ENCODE measurements at regions not wholly inside any gene's neighbourhood (a gene's known extent, or its start where the extent isn't known, plus 50 kb on each side); places are given as distances from the start of the nearest gene placed in this dataset.

GRCh38 chr14:101027966-101028365 is 124.4 kb upstream of the RTL1 start:
- no peaks in the 10 kb centered on the region for H3K36me3 ChIP-seq (ENCODE audit: insufficient read depth, low read length)
- no peaks in the 10 kb centered on the region for H3K9me2 ChIP-seq (ENCODE audit: insufficient read depth, low read length)
- no peaks in the 10 kb centered on the region for H4K20me1 ChIP-seq (ENCODE audit: insufficient read depth)
- no peak overlapping the region for H3K4me3 ChIP-seq (ENCODE audit: low read length)
- H3K27ac ChIP-seq (ENCODE audit: low read length) = no peak overlapping the region
- no peaks in the 10 kb centered on the region for H3K9me3 ChIP-seq (ENCODE audit: low read length)
- TF ChIP-seq RAD21 (conservative IDR thresholded peaks at IDR 0.05) (no peak), POLR2AphosphoS5 (IDR thresholded peaks at IDR 0.05) (no peak), EP300 (conservative IDR thresholded peaks at IDR 0.05; ENCODE audit: poor library complexity, severe bottlenecking) (no peak), REST (IDR thresholded peaks at IDR 0.05; ENCODE audit: borderline replicate concordance) (no peak), EZH2 (IDR thresholded peaks at IDR 0.05; ENCODE audit: borderline replicate concordance, insufficient read depth, low read length, poor library complexity, severe bottlenecking) (no peak), SMC3 (conservative IDR thresholded peaks at IDR 0.05; ENCODE audit: poor library complexity) (no peak)
- TF ChIP-seq, protein P1, sequence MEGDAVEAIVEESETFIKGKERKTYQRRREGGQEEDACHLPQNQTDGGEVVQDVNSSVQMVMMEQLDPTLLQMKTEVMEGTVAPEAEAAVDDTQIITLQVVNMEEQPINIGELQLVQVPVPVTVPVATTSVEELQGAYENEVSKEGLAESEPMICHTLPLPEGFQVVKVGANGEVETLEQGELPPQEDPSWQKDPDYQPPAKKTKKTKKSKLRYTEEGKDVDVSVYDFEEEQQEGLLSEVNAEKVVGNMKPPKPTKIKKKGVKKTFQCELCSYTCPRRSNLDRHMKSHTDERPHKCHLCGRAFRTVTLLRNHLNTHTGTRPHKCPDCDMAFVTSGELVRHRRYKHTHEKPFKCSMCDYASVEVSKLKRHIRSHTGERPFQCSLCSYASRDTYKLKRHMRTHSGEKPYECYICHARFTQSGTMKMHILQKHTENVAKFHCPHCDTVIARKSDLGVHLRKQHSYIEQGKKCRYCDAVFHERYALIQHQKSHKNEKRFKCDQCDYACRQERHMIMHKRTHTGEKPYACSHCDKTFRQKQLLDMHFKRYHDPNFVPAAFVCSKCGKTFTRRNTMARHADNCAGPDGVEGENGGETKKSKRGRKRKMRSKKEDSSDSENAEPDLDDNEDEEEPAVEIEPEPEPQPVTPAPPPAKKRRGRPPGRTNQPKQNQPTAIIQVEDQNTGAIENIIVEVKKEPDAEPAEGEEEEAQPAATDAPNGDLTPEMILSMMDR (IDR thresholded peaks at IDR 0.05; ENCODE audit: poor library complexity, severe bottlenecking) = no peak
- no peak overlapping the region for H3K9ac ChIP-seq (ENCODE audit: low read length)
- no peaks in the 10 kb centered on the region for H3K79me2 ChIP-seq (replicated peaks; ENCODE audit: insufficient read depth, low read length)
- no peaks in the 10 kb centered on the region for H3F3A ChIP-seq (ENCODE audit: insufficient read depth, low read length, poor library complexity, severe bottlenecking)
- no peak overlapping the region for H2AFZ ChIP-seq (ENCODE audit: low read depth, low read length)
- H3K4me2 ChIP-seq (ENCODE audit: low read length) = no peak overlapping the region
- H3K27me3 ChIP-seq (ENCODE audit: insufficient read depth, low read depth, low read length) = no peaks in the 10 kb centered on the region

DNA sequence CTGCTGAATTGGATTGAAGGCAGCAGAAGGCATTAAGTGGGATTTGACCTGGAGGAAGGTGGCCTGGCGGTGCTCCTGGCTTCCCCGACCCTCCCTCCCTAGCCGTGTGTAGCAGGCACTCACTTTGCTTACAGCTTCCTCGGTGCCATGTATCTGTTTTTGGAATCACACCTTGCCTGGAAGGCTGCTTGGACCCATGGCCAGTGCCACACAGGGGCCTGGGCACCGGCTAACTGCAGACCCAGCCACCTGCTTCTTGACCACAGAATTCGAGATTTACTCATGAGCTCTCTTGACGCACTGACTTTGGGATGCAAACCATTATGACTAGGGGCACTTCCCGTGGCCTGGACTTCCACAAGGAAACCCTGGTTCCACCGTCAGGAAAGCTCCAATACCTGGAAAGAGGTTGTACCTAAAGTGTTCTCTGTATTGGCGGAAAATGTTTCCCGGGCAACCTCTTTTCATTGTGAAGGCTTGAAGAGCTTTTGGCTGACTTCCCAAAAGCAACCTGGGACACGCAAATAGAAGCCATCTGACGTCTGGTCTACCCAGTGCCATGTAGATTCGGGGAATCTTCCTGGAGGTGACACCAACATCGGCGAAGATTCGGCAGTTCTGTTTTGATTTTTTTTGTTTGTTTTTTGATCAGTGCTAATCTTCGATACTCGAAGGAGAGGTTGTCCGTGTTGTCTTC is 125.6 kb upstream of the RTL1 start:
- TF ChIP-seq TAF1 (IDR thresholded peaks at IDR 0.05; ENCODE audit: low read depth) (no peak), RAD21 (conservative IDR thresholded peaks at IDR 0.05) (no peak), MXI1 (conservative IDR thresholded peaks at IDR 0.05; ENCODE audit: poor library complexity, severe bottlenecking) (no peak), POLR2AphosphoS5 (IDR thresholded peaks at IDR 0.05) (no peak), REST (IDR thresholded peaks at IDR 0.05; ENCODE audit: borderline replicate concordance) (no peak), SMC3 (conservative IDR thresholded peaks at IDR 0.05; ENCODE audit: poor library complexity) (no peak), EZH2 (IDR thresholded peaks at IDR 0.05; ENCODE audit: borderline replicate concordance, insufficient read depth, low read length, poor library complexity, severe bottlenecking) (no peak), EP300 (conservative IDR thresholded peaks at IDR 0.05; ENCODE audit: poor library complexity, severe bottlenecking) (no peak)
- TF ChIP-seq, protein P1 (IDR thresholded peaks at IDR 0.05; ENCODE audit: poor library complexity, severe bottlenecking) = no peak
- Histone ChIP-seq H3K27ac (ENCODE audit: low read length) (no peak overlapping the region), H3K4me2 (ENCODE audit: low read length) (no peak overlapping the region), H3K79me2 (replicated peaks; ENCODE audit: insufficient read depth, low read length) (no peaks in the 10 kb centered on the region), H4K20me1 (ENCODE audit: insufficient read depth) (no peaks in the 10 kb centered on the region), H3K9me3 (ENCODE audit: low read length) (no peaks in the 10 kb centered on the region), H3F3A (ENCODE audit: insufficient read depth, low read length, poor library complexity, severe bottlenecking) (no peaks in the 10 kb centered on the region), H3K4me3 (ENCODE audit: low read length) (no peak overlapping the region), H3K9me2 (ENCODE audit: insufficient read depth, low read length) (no peaks in the 10 kb centered on the region), H2AFZ (ENCODE audit: low read depth, low read length) (no peak overlapping the region), H3K36me3 (ENCODE audit: insufficient read depth, low read length) (no peaks in the 10 kb centered on the region), H3K9ac (ENCODE audit: low read length) (no peak overlapping the region), H3K27me3 (ENCODE audit: insufficient read depth, low read depth, low read length) (no peaks in the 10 kb centered on the region)

Data from neural cell (in vitro differentiated cells).